ENCODE measurements at regions not wholly inside any gene's neighbourhood (a gene's known extent, or its start where the extent isn't known, plus 50 kb on each side); places are given as distances from the start of the nearest gene placed in this dataset.

DNA sequence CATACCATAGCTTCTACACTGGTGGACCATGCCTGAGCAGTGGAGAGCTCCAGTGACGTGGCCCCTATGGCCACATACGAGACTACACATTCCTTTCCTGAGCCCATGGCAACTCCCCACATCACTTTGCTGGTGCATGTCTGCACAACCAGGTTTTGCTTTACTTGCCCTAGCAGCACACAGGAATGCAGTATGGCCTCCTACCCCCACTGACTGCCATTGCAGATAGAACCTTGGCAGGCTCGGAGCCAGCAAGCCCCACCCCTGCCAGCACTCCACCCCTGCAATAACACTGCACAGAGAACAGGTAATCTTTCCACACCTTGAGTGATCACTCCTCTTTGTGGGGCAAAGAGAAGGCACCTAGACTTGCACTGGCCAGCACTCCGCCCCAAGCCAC lies 531.9 kb upstream of the CAMK1G start:
- Histone ChIP-seq H3K4me3 (no peak overlapping the region), H3K4me1 (no peaks in the 10 kb centered on the region), H3K27ac (no peak overlapping the region), H3K9me3 (peaks cover 2% of the 10 kb centered on the region), H3K36me3 (no peaks in the 10 kb centered on the region), H3K27me3 (ENCODE audit: low read depth) (no peaks in the 10 kb centered on the region)
- TF ChIP-seq, protein P1, sequence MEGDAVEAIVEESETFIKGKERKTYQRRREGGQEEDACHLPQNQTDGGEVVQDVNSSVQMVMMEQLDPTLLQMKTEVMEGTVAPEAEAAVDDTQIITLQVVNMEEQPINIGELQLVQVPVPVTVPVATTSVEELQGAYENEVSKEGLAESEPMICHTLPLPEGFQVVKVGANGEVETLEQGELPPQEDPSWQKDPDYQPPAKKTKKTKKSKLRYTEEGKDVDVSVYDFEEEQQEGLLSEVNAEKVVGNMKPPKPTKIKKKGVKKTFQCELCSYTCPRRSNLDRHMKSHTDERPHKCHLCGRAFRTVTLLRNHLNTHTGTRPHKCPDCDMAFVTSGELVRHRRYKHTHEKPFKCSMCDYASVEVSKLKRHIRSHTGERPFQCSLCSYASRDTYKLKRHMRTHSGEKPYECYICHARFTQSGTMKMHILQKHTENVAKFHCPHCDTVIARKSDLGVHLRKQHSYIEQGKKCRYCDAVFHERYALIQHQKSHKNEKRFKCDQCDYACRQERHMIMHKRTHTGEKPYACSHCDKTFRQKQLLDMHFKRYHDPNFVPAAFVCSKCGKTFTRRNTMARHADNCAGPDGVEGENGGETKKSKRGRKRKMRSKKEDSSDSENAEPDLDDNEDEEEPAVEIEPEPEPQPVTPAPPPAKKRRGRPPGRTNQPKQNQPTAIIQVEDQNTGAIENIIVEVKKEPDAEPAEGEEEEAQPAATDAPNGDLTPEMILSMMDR (IDR thresholded peaks at IDR 0.05), result no peak
- ATAC-seq (peak; percentile 14 to 50), DNase-seq (no peak)
- intact Hi-C loops (cut with DNase I), result no loop called here

DNA sequence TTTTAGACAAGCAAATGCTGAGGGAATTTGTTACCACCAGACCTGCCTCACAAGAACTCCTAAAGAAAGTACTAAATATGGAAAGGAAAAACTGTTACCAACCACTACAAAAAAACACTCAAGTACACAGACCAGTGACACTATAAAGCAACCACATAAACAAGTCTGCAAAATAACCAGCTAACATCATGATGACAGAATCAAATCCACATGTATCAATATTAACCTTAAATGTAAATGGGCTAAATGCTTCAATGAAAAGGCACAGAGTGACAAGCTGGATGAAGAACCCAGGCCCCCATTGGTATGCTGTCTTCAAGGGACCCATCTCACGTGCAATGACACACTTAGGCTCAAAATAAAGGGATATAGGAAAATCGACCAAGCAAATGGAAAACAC lies 529.9 kb upstream of the CAMK1G start:
- Histone ChIP-seq H3K27me3 (ENCODE audit: low read depth) (no peaks in the 10 kb centered on the region), H3K36me3 (no peaks in the 10 kb centered on the region), H3K27ac (no peak overlapping the region), H3K4me3 (no peak overlapping the region), H3K9me3 (peaks cover 4% of the 10 kb centered on the region), H3K4me1 (no peaks in the 10 kb centered on the region)
- ATAC-seq (no peak), DNase-seq (no peak)
- intact Hi-C loops (cut with DNase I), result no loop called here
- TF ChIP-seq, protein P1 (IDR thresholded peaks at IDR 0.05), result no peak

DNA sequence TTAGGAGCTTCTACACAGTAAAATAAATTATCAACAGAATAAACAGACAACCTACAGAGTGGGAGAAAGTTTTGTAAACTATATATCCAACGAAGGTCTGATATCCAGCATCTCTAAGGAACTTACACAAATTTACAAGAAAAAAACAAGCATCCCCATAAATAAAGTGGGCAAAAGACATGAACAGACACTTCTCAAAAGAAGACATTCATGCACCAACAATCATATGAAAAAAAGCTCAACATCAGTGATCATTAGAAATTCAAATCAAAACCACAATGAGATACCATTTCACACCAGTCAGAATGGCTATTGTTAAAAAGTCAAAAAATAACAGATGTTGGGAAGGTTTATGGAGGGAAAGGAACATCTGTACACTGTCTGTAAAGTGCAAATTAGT lies 526.4 kb upstream of the CAMK1G start:
- H3K4me3 ChIP-seq, result no peak overlapping the region
- intact Hi-C loops (cut with DNase I), result no loop called here
- ATAC-seq, result no peak
- no peaks in the 10 kb centered on the region for H3K36me3 ChIP-seq
- H3K9me3 ChIP-seq, result peaks cover 4% of the 10 kb centered on the region
- no peak for DNase-seq
- H3K27me3 ChIP-seq (ENCODE audit: low read depth), result no peaks in the 10 kb centered on the region
- no peaks in the 10 kb centered on the region for H3K4me1 ChIP-seq
- no peak overlapping the region for H3K27ac ChIP-seq
- TF ChIP-seq, protein P1 (IDR thresholded peaks at IDR 0.05), result no peak

DNA sequence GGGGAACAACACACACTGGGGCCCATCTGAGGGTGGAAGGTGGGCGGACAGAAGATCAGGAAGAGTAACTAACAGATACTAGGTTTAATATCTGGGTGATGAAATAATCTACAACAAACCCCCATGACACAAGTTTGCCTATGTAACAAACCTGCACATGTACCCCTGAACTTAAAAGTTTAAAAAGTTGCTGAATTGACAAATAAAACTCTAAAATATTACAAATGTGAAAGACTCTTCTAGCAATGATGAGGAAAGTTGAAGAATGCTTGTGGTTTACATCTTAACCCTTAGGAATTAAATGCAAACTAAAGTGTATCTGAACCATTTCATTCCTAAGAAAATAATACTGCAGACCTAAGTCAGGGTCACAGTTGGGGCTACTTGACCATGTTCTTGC lies 525.6 kb upstream of the CAMK1G start:
- intact Hi-C loops (cut with DNase I), result no loop called here
- ATAC-seq, result no peak
- Histone ChIP-seq H3K27me3 (ENCODE audit: low read depth) (no peaks in the 10 kb centered on the region), H3K9me3 (peaks cover 4% of the 10 kb centered on the region), H3K36me3 (no peaks in the 10 kb centered on the region), H3K4me3 (no peak overlapping the region), H3K4me1 (no peaks in the 10 kb centered on the region), H3K27ac (no peak overlapping the region)
- TF ChIP-seq, protein P1 (IDR thresholded peaks at IDR 0.05), result no peak
- no peak for DNase-seq

DNA sequence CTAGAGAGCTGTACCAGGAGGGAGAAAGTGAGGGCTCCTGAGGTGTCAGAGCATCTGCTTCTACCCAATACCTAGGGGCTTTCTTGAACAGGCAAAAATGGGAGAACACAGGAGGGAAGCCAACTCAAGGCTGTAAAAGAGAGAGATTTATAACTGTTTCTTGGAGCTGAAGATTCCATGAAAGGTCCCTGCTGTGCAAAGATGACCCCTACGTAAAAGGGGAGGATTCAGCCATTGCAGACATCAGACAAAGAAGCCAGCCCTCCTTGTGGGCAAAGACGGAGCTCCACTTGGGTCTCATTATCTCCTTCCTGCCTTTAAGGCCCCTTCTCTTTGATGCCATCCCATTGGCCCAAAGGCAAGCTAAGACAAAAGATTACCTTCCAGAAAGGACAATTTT lies 524.1 kb upstream of the CAMK1G start:
- intact Hi-C loops (cut with DNase I), result no loop called here
- Histone ChIP-seq H3K36me3 (no peaks in the 10 kb centered on the region), H3K27me3 (ENCODE audit: low read depth) (no peaks in the 10 kb centered on the region), H3K9me3 (peaks cover 4% of the 10 kb centered on the region), H3K27ac (no peak overlapping the region), H3K4me3 (no peak overlapping the region), H3K4me1 (no peaks in the 10 kb centered on the region)
- DNase-seq (no peak), ATAC-seq (no peak)
- TF ChIP-seq, protein P1 (IDR thresholded peaks at IDR 0.05), result no peak

DNA sequence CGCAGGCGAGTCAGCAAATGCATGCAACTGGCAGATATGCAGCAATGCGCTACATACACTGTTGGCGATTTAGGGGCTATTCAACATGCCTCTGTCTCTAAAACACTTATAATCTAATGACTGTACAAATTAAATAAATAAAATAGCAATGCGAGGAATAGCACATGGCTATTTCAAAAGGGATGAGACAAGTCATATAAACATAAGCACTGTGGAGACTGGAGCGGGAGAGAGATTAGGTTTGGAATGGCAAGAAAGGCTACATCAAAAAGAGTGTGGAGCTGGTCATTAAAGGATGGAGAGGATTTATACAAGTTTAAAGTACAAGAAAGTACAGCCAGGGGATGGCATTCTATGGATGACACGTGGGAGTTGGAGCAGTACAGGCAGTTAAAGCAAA lies 523.5 kb upstream of the CAMK1G start:
- Histone ChIP-seq H3K4me3 (no peak overlapping the region), H3K36me3 (no peaks in the 10 kb centered on the region), H3K4me1 (no peaks in the 10 kb centered on the region), H3K9me3 (peaks cover 4% of the 10 kb centered on the region), H3K27me3 (ENCODE audit: low read depth) (no peaks in the 10 kb centered on the region), H3K27ac (no peak overlapping the region)
- TF ChIP-seq, protein P1 (IDR thresholded peaks at IDR 0.05), result no peak
- DNase-seq (no peak), ATAC-seq (no peak)
- intact Hi-C loops (cut with DNase I), result no loop called here

All from lower lobe of right lung (tissue), 2 donors.